Body of pancreas (tissue), 4 donors: ENCODE measurements at regions not wholly inside any gene's neighbourhood (a gene's known extent, or its start where the extent isn't known, plus 50 kb on each side); places are given as distances from the start of the nearest gene placed in this dataset.

Experiments
- ATAC-seq: fragments of 150-250 bp; one replicate; pipeline ENCODE4 v1.9.1; 2016
- DNase-seq, 4 donors: peaks; one replicate each; pipeline ENCODE4 v3.0.0-alpha.2; 2019
- H3K27ac ChIP-seq, 4 donors: fragments of 200-600 bp; sonication (generic); 1 replicate in 3 of 4; 2 replicates in 1 of 4; pipeline versions ENCODE4 v1.5.1 to v1.6.1; 2016 to 2019; ENCODE audit warnings: mild to moderate bottlenecking in 1 of 4, mixed read lengths in 1 of 4, moderate library complexity in 1 of 4
- H3K27me3 ChIP-seq, 2 donors: fragments of 200-600 bp; sonication (generic); one replicate each; pipeline ENCODE4 v1.6.0; 2016; ENCODE audit warnings: mild to moderate bottlenecking in 1 of 2
- H3K36me3 ChIP-seq, 2 donors: fragments of 200-600 bp; sonication (generic); replicated peaks in 1 of 2; 2 replicates each; pipeline ENCODE4 v1.5.1; 2016; ENCODE audit warnings: low read depth in 2 of 2; ENCODE audit not compliant: insufficient read depth in 1 of 2
- H3K4me1 ChIP-seq: fragments of 200-600 bp; sonication (generic); one replicate; pipeline ENCODE4 v1.6.0; 2016
- H3K4me3 ChIP-seq, 2 donors: fragments of 200-600 bp; sonication (generic); 1 replicate in 1 of 2; 2 replicates in 1 of 2; pipeline ENCODE4 v1.5.1; 2016 to 2019
- H3K9me3 ChIP-seq, 3 donors: fragments of 200-600 bp; sonication (generic); 1 replicate in 2 of 3; 2 replicates in 1 of 3; pipeline ENCODE4 v1.5.1; 2016
- CTCF ChIP-seq, 7 experiments: fragments of 450-650 bp in 4 of 7; fragments of 200-600 bp in 3 of 7; sonication (generic) in 3 of 7; IDR thresholded peaks; one replicate each; pipeline ENCODE4 v1.5.1; 2016 to 2019; ENCODE audit warnings: antibody characterized with exemption in 7 of 7
- POLR2A ChIP-seq, 3 donors: fragments of 450-650 bp; IDR thresholded peaks; one replicate each; pipeline ENCODE4 v1.6.1; 2016; ENCODE audit warnings: antibody characterized with exemption in 3 of 3, mild to moderate bottlenecking in 2 of 3
- whole genome bisulfite sequencing, 2 donors: methylation state at CpG; one replicate each; pipeline ENCODE4 v1.1.5; 2017; 5-methylcytosine and 5-hydroxymethylcytosine counted together
- intact Hi-C: fragments of 100-400 bp; cut with DNase I; formaldehyde crosslinking; loops from one replicate; pipeline ENCODE4 v1.15.1; 2023

GRCh38 chr11:98559961-98560360, 460.8 kb upstream of the CNTN5 start:
- Histone ChIP-seq H3K27ac (no peak overlapping the region), H3K9me3 (no peaks in the 10 kb centered on the region), H3K4me1 (no peaks in the 10 kb centered on the region), H3K36me3 (no peaks in the 10 kb centered on the region), H3K27me3 (no peaks in the 10 kb centered on the region), H3K4me3 (no peak overlapping the region)
- ATAC-seq: no peak
- TF ChIP-seq CTCF (IDR thresholded peaks at IDR 0.05): no peak
- TF ChIP-seq POLR2A (IDR thresholded peaks at IDR 0.05): no peak
- no peak for DNase-seq
- intact Hi-C loops: no loop called here

- TF ChIP-seq CTCF (IDR thresholded peaks at IDR 0.05): no peak
- no peak for TF ChIP-seq POLR2A (IDR thresholded peaks at IDR 0.05)
- H3K36me3 ChIP-seq: no peaks in the 10 kb centered on the region
- H3K9me3 ChIP-seq: no peaks in the 10 kb centered on the region
- no peaks in the 10 kb centered on the region for H3K4me1 ChIP-seq
- no peak overlapping the region for H3K27ac ChIP-seq
- 63 to 66% methylated on average over 4 of the region's 4 CpGs for WGBS, 2 donors
- intact Hi-C loops: no loop called here
- no peak for ATAC-seq
- H3K27me3 ChIP-seq: no peaks in the 10 kb centered on the region
- H3K4me3 ChIP-seq: no peak overlapping the region
- DNase-seq: no peak
Observed at GRCh38 chr11:98561252-98561651, 459.5 kb upstream of the CNTN5 start.

DNA sequence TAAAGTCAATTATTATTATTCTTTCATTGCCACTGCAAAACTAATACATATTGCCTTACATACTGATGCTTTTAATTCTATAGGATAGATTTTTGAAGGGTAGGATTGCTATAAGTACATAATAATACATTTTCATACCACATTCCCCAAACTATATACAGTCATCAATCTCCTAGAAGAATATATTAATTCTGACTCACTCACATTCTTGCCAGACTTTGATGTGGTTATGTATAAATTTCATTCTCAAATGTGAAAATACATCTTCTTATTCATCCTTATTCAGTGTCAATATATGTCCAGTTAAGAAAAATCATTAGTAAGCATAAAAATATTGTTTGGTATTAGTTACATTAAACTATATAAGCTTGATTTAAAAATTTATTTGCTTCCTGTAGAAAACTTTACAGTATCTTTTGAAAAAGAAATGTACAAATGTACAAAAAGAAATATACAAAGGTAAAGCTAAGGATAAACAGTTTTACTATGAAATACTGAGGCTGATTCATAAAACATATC, 458.8 kb upstream of the CNTN5 start:
- ATAC-seq (no peak), DNase-seq (no peak)
- intact Hi-C loops: no loop called here
- Histone ChIP-seq H3K4me3 (no peak overlapping the region), H3K27ac (no peak overlapping the region), H3K36me3 (no peaks in the 10 kb centered on the region), H3K27me3 (no peaks in the 10 kb centered on the region), H3K9me3 (no peaks in the 10 kb centered on the region), H3K4me1 (no peaks in the 10 kb centered on the region)
- TF ChIP-seq CTCF (IDR thresholded peaks at IDR 0.05): no peak
- no peak for TF ChIP-seq POLR2A (IDR thresholded peaks at IDR 0.05)

GRCh38 chr11:98564233-98564632, 456.5 kb upstream of the CNTN5 start:
- Histone ChIP-seq H3K9me3 (no peaks in the 10 kb centered on the region), H3K27me3 (no peaks in the 10 kb centered on the region), H3K4me1 (no peaks in the 10 kb centered on the region), H3K36me3 (no peaks in the 10 kb centered on the region), H3K4me3 (no peak overlapping the region), H3K27ac (no peak overlapping the region)
- 32 to 35% methylated on average over 3 of the region's 3 CpGs for WGBS, 2 donors
- DNase-seq (no peak), ATAC-seq (no peak)
- TF ChIP-seq CTCF (IDR thresholded peaks at IDR 0.05) (no peak), POLR2A (IDR thresholded peaks at IDR 0.05) (no peak)
- intact Hi-C loops: no loop called here

DNA sequence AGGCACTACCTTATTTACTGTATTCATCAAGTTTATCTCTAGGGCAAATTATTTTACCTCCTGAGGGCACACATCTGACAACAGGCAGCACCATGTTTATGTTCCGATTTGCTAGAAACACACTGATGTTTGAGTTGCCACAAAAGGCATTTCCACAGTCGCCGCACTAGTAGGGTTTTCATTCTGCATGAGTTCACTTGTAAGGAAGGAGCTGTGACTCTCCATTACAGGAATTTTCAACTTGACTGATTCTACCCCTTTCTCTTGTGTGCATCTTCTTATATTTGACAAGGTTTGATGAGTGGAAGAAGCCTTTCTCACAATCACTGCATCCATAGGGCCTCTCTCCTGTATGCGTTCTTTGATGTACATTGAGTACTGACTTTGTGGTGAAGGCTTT, 455.9 kb upstream of the CNTN5 start:
- 72 to 75% methylated on average over 4 of the region's 4 CpGs for WGBS, 2 donors
- ATAC-seq (no peak), DNase-seq (no peak)
- H3K36me3 ChIP-seq: no peaks in the 10 kb centered on the region
- no peaks in the 10 kb centered on the region for H3K27me3 ChIP-seq
- H3K9me3 ChIP-seq: no peaks in the 10 kb centered on the region
- no peak overlapping the region for H3K4me3 ChIP-seq
- intact Hi-C loops: no loop called here
- H3K4me1 ChIP-seq: no peaks in the 10 kb centered on the region
- no peak overlapping the region for H3K27ac ChIP-seq
- TF ChIP-seq CTCF (IDR thresholded peaks at IDR 0.05) (no peak), POLR2A (IDR thresholded peaks at IDR 0.05) (no peak)
